ENCODE measurements at regions not wholly inside any gene's neighbourhood (a gene's known extent, or its start where the extent isn't known, plus 50 kb on each side); places are given as distances from the start of the nearest gene placed in this dataset.

DNA sequence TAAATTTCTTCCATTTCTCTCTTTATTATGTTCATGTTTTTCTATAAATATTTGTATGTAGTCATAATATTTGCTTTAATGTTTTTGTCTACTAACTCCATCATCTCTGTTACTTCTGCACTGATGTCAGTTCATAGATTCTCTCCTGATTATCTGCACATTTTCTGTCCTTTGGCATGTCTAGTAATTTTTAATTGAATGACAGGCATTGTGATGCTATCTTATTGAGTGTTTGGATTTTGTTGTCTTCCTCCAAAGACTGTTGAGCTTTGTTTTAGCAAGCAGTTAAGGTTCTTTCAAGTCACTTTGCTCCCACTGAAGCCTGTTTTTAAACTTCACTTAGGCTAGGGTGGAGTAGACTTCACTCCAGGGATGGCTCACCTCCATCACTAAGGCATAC is 276.8 kb downstream of the DLEU7 start:
- TF ChIP-seq EZH2 (IDR thresholded peaks at IDR 0.05; ENCODE audit: borderline replicate concordance, low read depth, low read length, poor library complexity, severe bottlenecking): no peak
- TF ChIP-seq, protein P1, sequence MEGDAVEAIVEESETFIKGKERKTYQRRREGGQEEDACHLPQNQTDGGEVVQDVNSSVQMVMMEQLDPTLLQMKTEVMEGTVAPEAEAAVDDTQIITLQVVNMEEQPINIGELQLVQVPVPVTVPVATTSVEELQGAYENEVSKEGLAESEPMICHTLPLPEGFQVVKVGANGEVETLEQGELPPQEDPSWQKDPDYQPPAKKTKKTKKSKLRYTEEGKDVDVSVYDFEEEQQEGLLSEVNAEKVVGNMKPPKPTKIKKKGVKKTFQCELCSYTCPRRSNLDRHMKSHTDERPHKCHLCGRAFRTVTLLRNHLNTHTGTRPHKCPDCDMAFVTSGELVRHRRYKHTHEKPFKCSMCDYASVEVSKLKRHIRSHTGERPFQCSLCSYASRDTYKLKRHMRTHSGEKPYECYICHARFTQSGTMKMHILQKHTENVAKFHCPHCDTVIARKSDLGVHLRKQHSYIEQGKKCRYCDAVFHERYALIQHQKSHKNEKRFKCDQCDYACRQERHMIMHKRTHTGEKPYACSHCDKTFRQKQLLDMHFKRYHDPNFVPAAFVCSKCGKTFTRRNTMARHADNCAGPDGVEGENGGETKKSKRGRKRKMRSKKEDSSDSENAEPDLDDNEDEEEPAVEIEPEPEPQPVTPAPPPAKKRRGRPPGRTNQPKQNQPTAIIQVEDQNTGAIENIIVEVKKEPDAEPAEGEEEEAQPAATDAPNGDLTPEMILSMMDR (conservative IDR thresholded peaks at IDR 0.05; ENCODE audit: low read depth, low read length): no peak

DNA sequence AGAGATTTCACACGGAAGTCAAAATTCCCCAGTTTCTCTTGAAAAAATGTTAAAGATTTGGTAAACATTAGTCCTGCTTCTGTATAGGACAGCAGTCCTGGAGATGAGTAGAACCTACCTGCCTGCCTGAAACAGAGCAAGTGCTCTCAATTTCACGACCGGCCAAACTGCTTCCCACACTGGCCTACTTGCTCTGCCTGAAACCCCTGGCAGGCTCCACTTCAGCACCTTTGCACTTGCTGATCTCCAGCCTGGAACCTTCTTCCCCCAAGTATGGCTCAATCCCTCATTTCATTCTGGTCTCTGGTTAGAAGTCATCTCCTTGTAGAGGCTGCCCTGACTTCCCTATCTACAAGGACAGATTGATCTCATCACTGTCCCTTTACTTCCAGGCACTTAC is 271.4 kb downstream of the DLEU7 start:
- H3K9me3 ChIP-seq (ENCODE audit: low read depth, low read length, poor library complexity, severe bottlenecking): no peaks in the 10 kb centered on the region
- CTCF ChIA-PET: no interaction called here
- intact Hi-C loops (cut with micrococcal nuclease; ENCODE audit: unreplicated experiment): no loop called here
- no peak overlapping the region for H3K4me3 ChIP-seq (ENCODE audit: low read depth, low read length, poor library complexity, severe bottlenecking)
- DNase-seq (ENCODE audit: low spot score): no peak
- POLR2A ChIA-PET (ENCODE audit: low non-redundant PET): no interaction called here
- no peak overlapping the region for H3K27ac ChIP-seq (ENCODE audit: low read depth, low read length, poor library complexity, severe bottlenecking)
- no peak for TF ChIP-seq EZH2 (IDR thresholded peaks at IDR 0.05; ENCODE audit: borderline replicate concordance, low read depth, low read length, poor library complexity, severe bottlenecking)
- TF ChIP-seq, protein P1 (conservative IDR thresholded peaks at IDR 0.05; ENCODE audit: low read depth, low read length): no peak
- H3K27me3 ChIP-seq (replicated peaks; ENCODE audit: insufficient read depth, low read depth, low read length, poor library complexity): no peaks in the 10 kb centered on the region
- no TSS peak for BruUV-seq (replicated peaks)
- H3K4me1 ChIP-seq (ENCODE audit: insufficient read depth, low read length, poor library complexity, severe bottlenecking): no peaks in the 10 kb centered on the region
- no peaks in the 10 kb centered on the region for H3K36me3 ChIP-seq (ENCODE audit: insufficient read depth, low read length, poor library complexity, severe bottlenecking)

More for the DNA sequence above, 276.8 kb downstream of the DLEU7 start:
- Histone ChIP-seq H3K9me3 (ENCODE audit: low read depth, low read length, poor library complexity, severe bottlenecking) (no peaks in the 10 kb centered on the region), H3K4me3 (ENCODE audit: low read depth, low read length, poor library complexity, severe bottlenecking) (no peak overlapping the region), H3K36me3 (ENCODE audit: insufficient read depth, low read length, poor library complexity, severe bottlenecking) (no peaks in the 10 kb centered on the region), H3K27me3 (replicated peaks; ENCODE audit: insufficient read depth, low read depth, low read length, poor library complexity) (no peaks in the 10 kb centered on the region), H3K4me1 (ENCODE audit: insufficient read depth, low read length, poor library complexity, severe bottlenecking) (no peaks in the 10 kb centered on the region), H3K27ac (ENCODE audit: low read depth, low read length, poor library complexity, severe bottlenecking) (no peak overlapping the region)
- ChIA-PET CTCF (interaction anchor here (0.6 kb wide), 1 partner anchor 641 kb away, joined by 3 read pairs; no protein-coding TSS in a partner anchor), POLR2A (ENCODE audit: low non-redundant PET) (interaction anchor here (0.6 kb wide), 1 partner anchor 48 kb away, joined by 3 read pairs; no protein-coding TSS in a partner anchor)
- DNase-seq (ENCODE audit: low spot score): no peak
- no TSS peak for BruUV-seq (replicated peaks)
- intact Hi-C loops (cut with micrococcal nuclease; ENCODE audit: unreplicated experiment): no loop called here

DNA sequence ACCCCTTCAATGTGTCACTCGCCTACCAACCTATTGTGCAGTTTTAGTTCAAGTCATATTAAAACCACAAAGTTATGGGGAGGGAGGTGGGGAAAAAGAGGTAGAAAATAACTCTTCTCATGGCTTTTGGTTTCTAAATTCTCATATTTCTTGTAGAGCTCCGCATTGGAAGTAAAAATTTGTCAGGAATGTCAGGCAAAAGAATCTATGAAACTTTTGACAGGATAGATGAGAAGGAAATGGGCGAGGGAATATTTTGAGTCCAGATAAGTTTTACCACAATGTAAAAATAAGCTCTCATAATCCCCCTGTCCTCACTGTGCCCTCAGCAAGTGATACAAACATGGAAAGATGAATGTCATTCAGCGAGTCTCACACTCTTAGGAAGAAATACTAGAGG is 270.4 kb downstream of the DLEU7 start:
- Histone ChIP-seq H3K27me3 (replicated peaks; ENCODE audit: insufficient read depth, low read depth, low read length, poor library complexity) (no peaks in the 10 kb centered on the region), H3K4me3 (ENCODE audit: low read depth, low read length, poor library complexity, severe bottlenecking) (no peak overlapping the region), H3K27ac (ENCODE audit: low read depth, low read length, poor library complexity, severe bottlenecking) (no peak overlapping the region), H3K9me3 (ENCODE audit: low read depth, low read length, poor library complexity, severe bottlenecking) (no peaks in the 10 kb centered on the region), H3K4me1 (ENCODE audit: insufficient read depth, low read length, poor library complexity, severe bottlenecking) (no peaks in the 10 kb centered on the region), H3K36me3 (ENCODE audit: insufficient read depth, low read length, poor library complexity, severe bottlenecking) (no peaks in the 10 kb centered on the region)
- no TSS peak for BruUV-seq (replicated peaks)
- intact Hi-C loops (cut with micrococcal nuclease; ENCODE audit: unreplicated experiment): no loop called here
- ChIA-PET POLR2A (ENCODE audit: low non-redundant PET) (no interaction called here), CTCF (no interaction called here)
- TF ChIP-seq EZH2 (IDR thresholded peaks at IDR 0.05; ENCODE audit: borderline replicate concordance, low read depth, low read length, poor library complexity, severe bottlenecking): no peak
- TF ChIP-seq, protein P1 (conservative IDR thresholded peaks at IDR 0.05; ENCODE audit: low read depth, low read length): no peak
- DNase-seq (ENCODE audit: low spot score): no peak
